SK-N-SH treated with all-trans-retinoic acid at 6 μM for 48 hours (cell line): ENCODE measurements at regions not wholly inside any gene's neighbourhood (a gene's known extent, or its start where the extent isn't known, plus 50 kb on each side); places are given as distances from the start of the nearest gene placed in this dataset.

Source experiments
- ATAC-seq: fragments of 200-7000 bp; cut with Tn5 transposase; 3 replicates; pipeline ENCODE4 v1.9.1; 2020; ENCODE audit warnings: mild to moderate bottlenecking, moderate library complexity
- ESRRG ChIP-seq: fragments of 250-450 bp; sonication (Bioruptor Pico); IDR thresholded peaks from 2 replicates; pipeline ENCODE4 v1.6.1; 2021; ENCODE audit warnings: mild to moderate bottlenecking
- GLIS3 ChIP-seq: fragments of 250-450 bp; sonication (Bioruptor Pico); IDR thresholded peaks from 2 replicates; pipeline ENCODE4 v1.5.0; 2020; ENCODE audit warnings: mild to moderate bottlenecking, moderate library complexity
- OSR1 ChIP-seq: fragments of 250-450 bp; sonication (Bioruptor Pico); IDR thresholded peaks from 2 replicates; pipeline ENCODE4 v1.8.0; 2022; ENCODE audit warnings: moderate library complexity, mild to moderate bottlenecking, inconsistent platforms
- PPARA ChIP-seq: fragments of 250-450 bp; sonication (Bioruptor Pico); IDR thresholded peaks from 2 replicates; pipeline ENCODE4 v1.5.0; 2020; ENCODE audit warnings: mild to moderate bottlenecking, borderline replicate concordance
- RARB ChIP-seq: fragments of 250-450 bp; sonication (Bioruptor Pico); IDR thresholded peaks from 2 replicates; pipeline ENCODE4 v1.8.0; 2021; ENCODE audit warnings: mild to moderate bottlenecking, moderate library complexity
- SNAI2 ChIP-seq: fragments of 250-450 bp; sonication (Bioruptor Pico); IDR thresholded peaks from 2 replicates; pipeline ENCODE4 v1.5.0; 2020; ENCODE audit warnings: mild to moderate bottlenecking, moderate library complexity
- TCF4 ChIP-seq: fragments of 250-450 bp; sonication (Bioruptor Pico); IDR thresholded peaks from 2 replicates; pipeline ENCODE4 v1.8.0; 2021; ENCODE audit warnings: mild to moderate bottlenecking, moderate library complexity, borderline replicate concordance
- TOX ChIP-seq: fragments of 250-450 bp; sonication (Bioruptor Pico); IDR thresholded peaks from 2 replicates; pipeline ENCODE4 v1.8.0; 2021; ENCODE audit warnings: mild to moderate bottlenecking, moderate library complexity, borderline replicate concordance
- ZC3H10 ChIP-seq: fragments of 250-450 bp; sonication (Bioruptor Pico); IDR thresholded peaks from 2 replicates; pipeline ENCODE4 v1.5.1; 2021; ENCODE audit warnings: mild to moderate bottlenecking, moderate library complexity
- ZFP3 ChIP-seq: fragments of 250-450 bp; sonication (Bioruptor Pico); IDR thresholded peaks from 2 replicates; pipeline ENCODE4 v1.5.0; 2020; ENCODE audit warnings: mild to moderate bottlenecking, moderate library complexity
- ZFP30 ChIP-seq: fragments of 450-650 bp; formaldehyde crosslinking; IDR thresholded peaks from 2 replicates; pipeline ENCODE4 v1.5.0; 2022; ENCODE audit warnings: mild to moderate bottlenecking, moderate library complexity
- ZNF70 ChIP-seq: fragments of 450-650 bp; formaldehyde crosslinking; IDR thresholded peaks from 2 replicates; pipeline ENCODE4 v1.5.0; 2020; ENCODE audit warnings: mild to moderate bottlenecking, moderate library complexity
- ZNF8 ChIP-seq: fragments of 450-650 bp; formaldehyde crosslinking; IDR thresholded peaks from 2 replicates; pipeline ENCODE4 v1.5.0; 2020; ENCODE audit warnings: mild to moderate bottlenecking, moderate library complexity
- TF ChIP-seq, protein P1 (sequence below): fragments of 250-450 bp; sonication (Bioruptor Pico); IDR thresholded peaks from 2 replicates; pipeline ENCODE4 v1.5.1; 2021; ENCODE audit warnings: mild to moderate bottlenecking, moderate library complexity
- TF ChIP-seq, protein P2 (sequence below): fragments of 250-450 bp; sonication (Bioruptor Pico); IDR thresholded peaks from 2 replicates; pipeline ENCODE4 v1.5.1; 2020; ENCODE audit warnings: low read depth, mild to moderate bottlenecking, moderate library complexity
- TF ChIP-seq, protein P3 (sequence below): fragments of 250-450 bp; sonication (Bioruptor Pico); IDR thresholded peaks from 2 replicates; pipeline ENCODE4 v1.8.0; 2021; ENCODE audit warnings: low read depth, mild to moderate bottlenecking, moderate library complexity, borderline replicate concordance
- TF ChIP-seq, protein P4 (sequence below): fragments of 250-450 bp; sonication (Bioruptor Pico); IDR thresholded peaks from 2 replicates; pipeline ENCODE4 v1.5.0; 2020; ENCODE audit warnings: mild to moderate bottlenecking, moderate library complexity
- TF ChIP-seq, protein P5 (sequence below): fragments of 250-450 bp; sonication (Bioruptor Pico); IDR thresholded peaks from 2 replicates; pipeline ENCODE4 v1.8.0; 2020; ENCODE audit warnings: mild to moderate bottlenecking, moderate library complexity, borderline replicate concordance

DNA sequence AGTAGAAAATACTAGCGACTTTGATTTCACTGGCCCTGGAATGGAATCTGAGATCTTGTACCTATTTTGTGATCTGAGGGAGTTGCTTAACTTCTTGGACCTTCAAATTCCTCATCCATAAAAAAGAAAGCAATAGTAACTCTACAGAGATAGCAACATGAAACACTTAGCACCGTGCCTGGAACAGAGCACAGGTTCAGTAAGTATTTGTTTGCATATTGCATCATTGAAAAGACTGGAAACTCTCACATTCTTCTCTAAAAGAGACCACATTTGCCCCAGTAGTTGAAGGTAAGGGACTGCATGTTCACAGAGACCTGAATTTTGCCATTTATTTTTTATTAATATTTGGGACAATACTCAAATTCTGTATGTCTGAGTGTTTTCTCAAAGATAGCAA is 358.1 kb downstream of the COG6 start (continued):
- TF ChIP-seq, protein P1, sequence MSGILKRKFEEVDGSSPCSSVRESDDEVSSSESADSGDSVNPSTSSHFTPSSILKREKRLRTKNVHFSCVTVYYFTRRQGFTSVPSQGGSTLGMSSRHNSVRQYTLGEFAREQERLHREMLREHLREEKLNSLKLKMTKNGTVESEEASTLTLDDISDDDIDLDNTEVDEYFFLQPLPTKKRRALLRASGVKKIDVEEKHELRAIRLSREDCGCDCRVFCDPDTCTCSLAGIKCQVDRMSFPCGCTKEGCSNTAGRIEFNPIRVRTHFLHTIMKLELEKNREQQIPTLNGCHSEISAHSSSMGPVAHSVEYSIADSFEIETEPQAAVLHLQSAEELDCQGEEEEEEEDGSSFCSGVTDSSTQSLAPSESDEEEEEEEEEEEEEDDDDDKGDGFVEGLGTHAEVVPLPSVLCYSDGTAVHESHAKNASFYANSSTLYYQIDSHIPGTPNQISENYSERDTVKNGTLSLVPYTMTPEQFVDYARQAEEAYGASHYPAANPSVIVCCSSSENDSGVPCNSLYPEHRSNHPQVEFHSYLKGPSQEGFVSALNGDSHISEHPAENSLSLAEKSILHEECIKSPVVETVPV, result no peak
- TF ChIP-seq ESRRG (CRISPR knock-in tag) (no peak), ZNF70 (no peak), SNAI2 (CRISPR knock-in tag) (no peak), ZFP30 (CRISPR knock-in tag) (no peak), GLIS3 (CRISPR knock-in tag) (no peak), TOX (CRISPR knock-in tag) (no peak), ZNF8 (CRISPR knock-in tag) (no peak)
- TF ChIP-seq, protein P2, sequence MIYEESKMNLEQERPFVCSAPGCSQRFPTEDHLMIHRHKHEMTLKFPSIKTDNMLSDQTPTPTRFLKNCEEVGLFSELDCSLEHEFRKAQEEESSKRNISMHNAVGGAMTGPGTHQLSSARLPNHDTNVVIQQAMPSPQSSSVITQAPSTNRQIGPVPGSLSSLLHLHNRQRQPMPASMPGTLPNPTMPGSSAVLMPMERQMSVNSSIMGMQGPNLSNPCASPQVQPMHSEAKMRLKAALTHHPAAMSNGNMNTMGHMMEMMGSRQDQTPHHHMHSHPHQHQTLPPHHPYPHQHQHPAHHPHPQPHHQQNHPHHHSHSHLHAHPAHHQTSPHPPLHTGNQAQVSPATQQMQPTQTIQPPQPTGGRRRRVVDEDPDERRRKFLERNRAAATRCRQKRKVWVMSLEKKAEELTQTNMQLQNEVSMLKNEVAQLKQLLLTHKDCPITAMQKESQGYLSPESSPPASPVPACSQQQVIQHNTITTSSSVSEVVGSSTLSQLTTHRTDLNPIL (CRISPR knock-in tag), result no peak

DNA sequence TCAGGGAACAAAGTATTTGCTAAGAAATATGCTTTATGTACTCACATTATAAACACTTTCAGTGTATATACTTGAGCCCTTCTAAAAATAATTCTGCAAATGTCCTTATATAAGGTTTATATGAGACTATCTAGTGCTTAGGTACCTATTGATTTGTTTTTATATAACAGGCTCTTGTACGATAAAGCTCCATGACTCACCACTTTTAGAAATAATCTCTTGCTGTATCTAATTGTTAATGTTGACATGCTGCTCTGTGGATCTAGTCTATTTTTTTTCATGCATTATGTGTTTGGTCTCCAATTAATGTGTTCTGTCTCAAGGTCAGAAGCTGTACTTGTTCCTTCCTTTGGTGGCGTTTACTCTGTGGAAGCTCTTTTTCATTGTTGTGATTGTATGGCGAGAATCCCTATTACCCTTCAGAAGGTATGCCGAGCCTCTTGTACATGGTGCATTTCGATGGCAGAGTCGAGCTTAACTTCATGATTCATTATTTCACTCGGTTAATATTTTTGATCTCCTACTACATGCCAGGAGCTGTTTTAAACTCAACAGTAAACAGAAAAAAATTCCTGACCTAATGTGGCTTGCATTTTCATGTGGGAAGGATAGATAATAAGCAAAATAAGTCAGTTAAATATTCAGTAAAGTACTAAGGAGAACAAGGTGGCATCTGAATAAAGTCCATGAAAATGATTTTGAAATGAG is 361.6 kb downstream of the COG6 start:
- no peak; the same call in 2 of the 3 replicates for ATAC-seq
- TF ChIP-seq ZNF70 (no peak), ZC3H10 (CRISPR knock-in tag) (no peak), RARB (no peak), PPARA (no peak), ZFP30 (CRISPR knock-in tag) (no peak), ZNF8 (CRISPR knock-in tag) (no peak), GLIS3 (CRISPR knock-in tag) (no peak), OSR1 (no peak), TOX (CRISPR knock-in tag) (no peak), SNAI2 (CRISPR knock-in tag) (no peak), ZFP3 (CRISPR knock-in tag) (no peak), TCF4 (no peak)
- TF ChIP-seq, protein P3, sequence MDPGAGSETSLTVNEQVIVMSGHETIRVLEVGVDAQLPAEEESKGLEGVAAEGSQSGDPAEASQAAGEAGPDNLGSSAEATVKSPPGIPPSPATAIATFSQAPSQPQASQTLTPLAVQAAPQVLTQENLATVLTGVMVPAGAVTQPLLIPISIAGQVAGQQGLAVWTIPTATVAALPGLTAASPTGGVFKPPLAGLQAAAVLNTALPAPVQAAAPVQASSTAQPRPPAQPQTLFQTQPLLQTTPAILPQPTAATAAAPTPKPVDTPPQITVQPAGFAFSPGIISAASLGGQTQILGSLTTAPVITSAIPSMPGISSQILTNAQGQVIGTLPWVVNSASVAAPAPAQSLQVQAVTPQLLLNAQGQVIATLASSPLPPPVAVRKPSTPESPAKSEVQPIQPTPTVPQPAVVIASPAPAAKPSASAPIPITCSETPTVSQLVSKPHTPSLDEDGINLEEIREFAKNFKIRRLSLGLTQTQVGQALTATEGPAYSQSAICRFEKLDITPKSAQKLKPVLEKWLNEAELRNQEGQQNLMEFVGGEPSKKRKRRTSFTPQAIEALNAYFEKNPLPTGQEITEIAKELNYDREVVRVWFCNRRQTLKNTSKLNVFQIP (CRISPR knock-in tag), result no peak
- TF ChIP-seq, protein P4, sequence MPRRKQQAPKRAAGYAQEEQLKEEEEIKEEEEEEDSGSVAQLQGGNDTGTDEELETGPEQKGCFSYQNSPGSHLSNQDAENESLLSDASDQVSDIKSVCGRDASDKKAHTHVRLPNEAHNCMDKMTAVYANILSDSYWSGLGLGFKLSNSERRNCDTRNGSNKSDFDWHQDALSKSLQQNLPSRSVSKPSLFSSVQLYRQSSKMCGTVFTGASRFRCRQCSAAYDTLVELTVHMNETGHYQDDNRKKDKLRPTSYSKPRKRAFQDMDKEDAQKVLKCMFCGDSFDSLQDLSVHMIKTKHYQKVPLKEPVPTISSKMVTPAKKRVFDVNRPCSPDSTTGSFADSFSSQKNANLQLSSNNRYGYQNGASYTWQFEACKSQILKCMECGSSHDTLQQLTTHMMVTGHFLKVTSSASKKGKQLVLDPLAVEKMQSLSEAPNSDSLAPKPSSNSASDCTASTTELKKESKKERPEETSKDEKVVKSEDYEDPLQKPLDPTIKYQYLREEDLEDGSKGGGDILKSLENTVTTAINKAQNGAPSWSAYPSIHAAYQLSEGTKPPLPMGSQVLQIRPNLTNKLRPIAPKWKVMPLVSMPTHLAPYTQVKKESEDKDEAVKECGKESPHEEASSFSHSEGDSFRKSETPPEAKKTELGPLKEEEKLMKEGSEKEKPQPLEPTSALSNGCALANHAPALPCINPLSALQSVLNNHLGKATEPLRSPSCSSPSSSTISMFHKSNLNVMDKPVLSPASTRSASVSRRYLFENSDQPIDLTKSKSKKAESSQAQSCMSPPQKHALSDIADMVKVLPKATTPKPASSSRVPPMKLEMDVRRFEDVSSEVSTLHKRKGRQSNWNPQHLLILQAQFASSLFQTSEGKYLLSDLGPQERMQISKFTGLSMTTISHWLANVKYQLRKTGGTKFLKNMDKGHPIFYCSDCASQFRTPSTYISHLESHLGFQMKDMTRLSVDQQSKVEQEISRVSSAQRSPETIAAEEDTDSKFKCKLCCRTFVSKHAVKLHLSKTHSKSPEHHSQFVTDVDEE (CRISPR knock-in tag), result no peak
- TF ChIP-seq, protein P5, sequence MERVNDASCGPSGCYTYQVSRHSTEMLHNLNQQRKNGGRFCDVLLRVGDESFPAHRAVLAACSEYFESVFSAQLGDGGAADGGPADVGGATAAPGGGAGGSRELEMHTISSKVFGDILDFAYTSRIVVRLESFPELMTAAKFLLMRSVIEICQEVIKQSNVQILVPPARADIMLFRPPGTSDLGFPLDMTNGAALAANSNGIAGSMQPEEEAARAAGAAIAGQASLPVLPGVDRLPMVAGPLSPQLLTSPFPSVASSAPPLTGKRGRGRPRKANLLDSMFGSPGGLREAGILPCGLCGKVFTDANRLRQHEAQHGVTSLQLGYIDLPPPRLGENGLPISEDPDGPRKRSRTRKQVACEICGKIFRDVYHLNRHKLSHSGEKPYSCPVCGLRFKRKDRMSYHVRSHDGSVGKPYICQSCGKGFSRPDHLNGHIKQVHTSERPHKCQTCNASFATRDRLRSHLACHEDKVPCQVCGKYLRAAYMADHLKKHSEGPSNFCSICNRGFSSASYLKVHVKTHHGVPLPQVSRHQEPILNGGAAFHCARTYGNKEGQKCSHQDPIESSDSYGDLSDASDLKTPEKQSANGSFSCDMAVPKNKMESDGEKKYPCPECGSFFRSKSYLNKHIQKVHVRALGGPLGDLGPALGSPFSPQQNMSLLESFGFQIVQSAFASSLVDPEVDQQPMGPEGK (CRISPR knock-in tag), result no peak

DNA sequence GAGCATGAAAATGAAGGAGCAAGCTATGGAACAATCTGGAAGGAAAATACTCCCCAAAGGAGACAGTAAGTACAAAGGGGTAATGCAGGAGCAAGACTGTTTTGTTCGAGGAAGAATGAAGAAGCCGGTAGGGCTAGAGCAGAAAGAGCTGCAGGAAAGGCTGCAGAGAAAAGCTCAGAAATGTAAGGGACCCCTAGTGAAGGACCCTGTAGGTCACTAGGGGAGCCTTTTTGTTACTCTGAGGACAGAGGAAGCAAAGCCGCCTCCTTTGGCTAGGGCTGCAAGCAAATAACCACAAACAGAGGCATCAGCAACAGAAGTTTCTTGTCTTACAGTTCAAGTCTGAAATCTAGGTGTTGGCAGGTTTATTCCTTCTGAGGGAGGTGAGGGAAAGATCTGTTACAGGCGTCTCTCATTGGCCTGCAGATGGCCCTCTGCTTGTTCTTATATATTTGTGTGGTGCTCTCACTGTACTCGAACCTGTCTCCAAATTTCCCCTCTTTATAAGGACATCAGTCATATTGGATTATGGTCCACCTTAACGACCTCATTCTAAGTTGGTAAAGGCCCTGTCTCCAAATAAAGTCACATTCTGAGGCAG is 362.3 kb downstream of the COG6 start:
- no peak for ATAC-seq
- TF ChIP-seq ESRRG (CRISPR knock-in tag) (no peak), ZNF8 (CRISPR knock-in tag) (no peak)
- TF ChIP-seq, protein P4 (CRISPR knock-in tag), result no peak
